ENCODE measurements at regions not wholly inside any gene's neighbourhood (a gene's known extent, or its start where the extent isn't known, plus 50 kb on each side); places are given as distances from the start of the nearest gene placed in this dataset.

DNA sequence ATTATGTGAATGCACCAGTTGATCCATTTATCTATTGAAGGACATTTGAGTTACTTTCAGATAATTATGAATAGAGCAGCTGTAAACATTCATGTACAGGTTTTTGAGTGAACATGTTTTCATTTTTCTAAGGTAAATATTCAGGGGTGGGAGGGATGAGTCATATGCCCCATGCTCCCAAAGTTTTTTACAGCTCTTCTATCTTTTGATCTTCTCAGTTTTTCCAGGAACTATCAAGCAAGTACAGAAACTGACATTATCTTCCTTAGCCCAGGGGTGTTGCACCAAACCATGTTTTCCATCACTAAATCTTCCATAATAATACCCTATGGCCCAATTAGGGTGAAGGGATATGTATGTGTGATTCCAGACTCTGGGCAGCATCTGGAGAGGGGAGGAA, 384.5 kb downstream of the EMP1 start:
- TF ChIP-seq, protein P1, sequence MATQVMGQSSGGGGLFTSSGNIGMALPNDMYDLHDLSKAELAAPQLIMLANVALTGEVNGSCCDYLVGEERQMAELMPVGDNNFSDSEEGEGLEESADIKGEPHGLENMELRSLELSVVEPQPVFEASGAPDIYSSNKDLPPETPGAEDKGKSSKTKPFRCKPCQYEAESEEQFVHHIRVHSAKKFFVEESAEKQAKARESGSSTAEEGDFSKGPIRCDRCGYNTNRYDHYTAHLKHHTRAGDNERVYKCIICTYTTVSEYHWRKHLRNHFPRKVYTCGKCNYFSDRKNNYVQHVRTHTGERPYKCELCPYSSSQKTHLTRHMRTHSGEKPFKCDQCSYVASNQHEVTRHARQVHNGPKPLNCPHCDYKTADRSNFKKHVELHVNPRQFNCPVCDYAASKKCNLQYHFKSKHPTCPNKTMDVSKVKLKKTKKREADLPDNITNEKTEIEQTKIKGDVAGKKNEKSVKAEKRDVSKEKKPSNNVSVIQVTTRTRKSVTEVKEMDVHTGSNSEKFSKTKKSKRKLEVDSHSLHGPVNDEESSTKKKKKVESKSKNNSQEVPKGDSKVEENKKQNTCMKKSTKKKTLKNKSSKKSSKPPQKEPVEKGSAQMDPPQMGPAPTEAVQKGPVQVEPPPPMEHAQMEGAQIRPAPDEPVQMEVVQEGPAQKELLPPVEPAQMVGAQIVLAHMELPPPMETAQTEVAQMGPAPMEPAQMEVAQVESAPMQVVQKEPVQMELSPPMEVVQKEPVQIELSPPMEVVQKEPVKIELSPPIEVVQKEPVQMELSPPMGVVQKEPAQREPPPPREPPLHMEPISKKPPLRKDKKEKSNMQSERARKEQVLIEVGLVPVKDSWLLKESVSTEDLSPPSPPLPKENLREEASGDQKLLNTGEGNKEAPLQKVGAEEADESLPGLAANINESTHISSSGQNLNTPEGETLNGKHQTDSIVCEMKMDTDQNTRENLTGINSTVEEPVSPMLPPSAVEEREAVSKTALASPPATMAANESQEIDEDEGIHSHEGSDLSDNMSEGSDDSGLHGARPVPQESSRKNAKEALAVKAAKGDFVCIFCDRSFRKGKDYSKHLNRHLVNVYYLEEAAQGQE (IDR thresholded peaks at IDR 0.05; ENCODE audit: low read depth) = no peak
- no peak for TF ChIP-seq EZH2 (IDR thresholded peaks at IDR 0.05)
- no peak for TF ChIP-seq ZNF274 (IDR thresholded peaks at IDR 0.05; ENCODE audit: low read depth, low read length)
- no peak for TF ChIP-seq POLR2A (IDR thresholded peaks at IDR 0.05; ENCODE audit: borderline replicate concordance, extremely low read depth, insufficient read depth, insufficient read length)
- TF ChIP-seq, protein P2, sequence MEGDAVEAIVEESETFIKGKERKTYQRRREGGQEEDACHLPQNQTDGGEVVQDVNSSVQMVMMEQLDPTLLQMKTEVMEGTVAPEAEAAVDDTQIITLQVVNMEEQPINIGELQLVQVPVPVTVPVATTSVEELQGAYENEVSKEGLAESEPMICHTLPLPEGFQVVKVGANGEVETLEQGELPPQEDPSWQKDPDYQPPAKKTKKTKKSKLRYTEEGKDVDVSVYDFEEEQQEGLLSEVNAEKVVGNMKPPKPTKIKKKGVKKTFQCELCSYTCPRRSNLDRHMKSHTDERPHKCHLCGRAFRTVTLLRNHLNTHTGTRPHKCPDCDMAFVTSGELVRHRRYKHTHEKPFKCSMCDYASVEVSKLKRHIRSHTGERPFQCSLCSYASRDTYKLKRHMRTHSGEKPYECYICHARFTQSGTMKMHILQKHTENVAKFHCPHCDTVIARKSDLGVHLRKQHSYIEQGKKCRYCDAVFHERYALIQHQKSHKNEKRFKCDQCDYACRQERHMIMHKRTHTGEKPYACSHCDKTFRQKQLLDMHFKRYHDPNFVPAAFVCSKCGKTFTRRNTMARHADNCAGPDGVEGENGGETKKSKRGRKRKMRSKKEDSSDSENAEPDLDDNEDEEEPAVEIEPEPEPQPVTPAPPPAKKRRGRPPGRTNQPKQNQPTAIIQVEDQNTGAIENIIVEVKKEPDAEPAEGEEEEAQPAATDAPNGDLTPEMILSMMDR (IDR thresholded peaks at IDR 0.05 in 2 of 3, conservative IDR thresholded peaks at IDR 0.05 in 1 of 3; ENCODE audit: borderline replicate concordance in 1 of 3, insufficient read depth in 1 of 3, low read depth in 2 of 3, low read length in 2 of 3) = no peak
- no peak for TF ChIP-seq EZH2phosphoT487 (IDR thresholded peaks at IDR 0.05; ENCODE audit: borderline replicate concordance)

Measured in HCT116 (cell line).